Coronary artery (tissue), 2 donors: ENCODE measurements at regions not wholly inside any gene's neighbourhood (a gene's known extent, or its start where the extent isn't known, plus 50 kb on each side); places are given as distances from the start of the nearest gene placed in this dataset.

Source experiments
- DNase-seq: peaks from one replicate; pipeline ENCODE4 v3.0.0-alpha.2; 2017; ENCODE audit warnings: low spot score
- H3K27ac ChIP-seq, 2 donors: fragments of 200-600 bp; sonication (generic); one replicate each; pipeline ENCODE4 v1.5.1; 2016 to 2019
- H3K4me3 ChIP-seq: fragments of 200-600 bp; sonication (generic); 2 replicates; pipeline ENCODE4 v1.5.1; 2016; ENCODE audit warnings: mild to moderate bottlenecking, moderate library complexity
- TF ChIP-seq, protein P1 (sequence below): fragments of 200-600 bp; sonication (generic); IDR thresholded peaks from one replicate; pipeline ENCODE4 v1.5.1; 2019; ENCODE audit warnings: antibody characterized with exemption

DNA sequence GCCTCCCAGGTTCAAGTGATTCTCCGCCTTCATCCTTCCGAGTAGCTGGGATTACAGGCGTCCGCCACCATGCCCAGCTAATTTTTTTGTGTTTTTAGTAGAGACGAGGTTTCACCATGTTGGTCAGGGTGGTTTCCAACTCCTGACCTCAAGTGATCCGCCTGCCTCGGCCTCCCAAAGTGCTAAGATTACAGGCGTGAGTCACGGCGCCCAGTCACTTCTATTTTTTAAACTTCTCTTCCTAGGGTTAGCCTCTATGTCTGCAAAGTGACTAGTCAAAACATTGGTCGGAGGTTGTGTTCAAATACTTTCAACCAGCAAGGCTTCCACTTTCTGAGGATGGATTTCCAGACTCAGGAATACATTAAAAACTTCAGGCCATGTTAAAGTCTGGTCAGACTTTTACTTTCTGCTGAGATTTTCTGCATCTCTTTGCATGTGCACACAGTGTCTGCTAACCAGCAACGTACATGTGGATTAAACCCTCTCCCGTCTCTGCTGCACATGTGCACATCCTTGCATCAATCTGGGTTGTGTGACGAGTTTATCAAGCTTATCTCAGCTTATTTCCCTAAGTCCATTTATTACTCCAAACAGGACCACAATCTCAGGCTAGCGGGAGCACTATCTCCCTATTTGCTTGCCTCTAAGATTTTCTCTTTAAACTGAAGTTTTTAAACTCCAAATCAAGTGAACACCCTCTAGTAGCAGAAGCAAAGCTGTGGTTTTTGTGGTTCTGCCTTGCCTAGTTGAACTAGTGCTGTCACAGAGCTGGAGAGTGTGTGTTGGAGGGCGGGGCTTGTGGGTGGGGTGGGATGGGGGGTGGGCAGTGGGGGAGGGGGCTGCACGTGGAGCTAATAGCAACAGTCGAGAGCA is 525.2 kb upstream of the GOT2 start:
- TF ChIP-seq, protein P1, sequence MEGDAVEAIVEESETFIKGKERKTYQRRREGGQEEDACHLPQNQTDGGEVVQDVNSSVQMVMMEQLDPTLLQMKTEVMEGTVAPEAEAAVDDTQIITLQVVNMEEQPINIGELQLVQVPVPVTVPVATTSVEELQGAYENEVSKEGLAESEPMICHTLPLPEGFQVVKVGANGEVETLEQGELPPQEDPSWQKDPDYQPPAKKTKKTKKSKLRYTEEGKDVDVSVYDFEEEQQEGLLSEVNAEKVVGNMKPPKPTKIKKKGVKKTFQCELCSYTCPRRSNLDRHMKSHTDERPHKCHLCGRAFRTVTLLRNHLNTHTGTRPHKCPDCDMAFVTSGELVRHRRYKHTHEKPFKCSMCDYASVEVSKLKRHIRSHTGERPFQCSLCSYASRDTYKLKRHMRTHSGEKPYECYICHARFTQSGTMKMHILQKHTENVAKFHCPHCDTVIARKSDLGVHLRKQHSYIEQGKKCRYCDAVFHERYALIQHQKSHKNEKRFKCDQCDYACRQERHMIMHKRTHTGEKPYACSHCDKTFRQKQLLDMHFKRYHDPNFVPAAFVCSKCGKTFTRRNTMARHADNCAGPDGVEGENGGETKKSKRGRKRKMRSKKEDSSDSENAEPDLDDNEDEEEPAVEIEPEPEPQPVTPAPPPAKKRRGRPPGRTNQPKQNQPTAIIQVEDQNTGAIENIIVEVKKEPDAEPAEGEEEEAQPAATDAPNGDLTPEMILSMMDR: no peak
- Histone ChIP-seq H3K4me3 (no peak overlapping the region), H3K27ac (no peak overlapping the region)
- no peak for DNase-seq

DNA sequence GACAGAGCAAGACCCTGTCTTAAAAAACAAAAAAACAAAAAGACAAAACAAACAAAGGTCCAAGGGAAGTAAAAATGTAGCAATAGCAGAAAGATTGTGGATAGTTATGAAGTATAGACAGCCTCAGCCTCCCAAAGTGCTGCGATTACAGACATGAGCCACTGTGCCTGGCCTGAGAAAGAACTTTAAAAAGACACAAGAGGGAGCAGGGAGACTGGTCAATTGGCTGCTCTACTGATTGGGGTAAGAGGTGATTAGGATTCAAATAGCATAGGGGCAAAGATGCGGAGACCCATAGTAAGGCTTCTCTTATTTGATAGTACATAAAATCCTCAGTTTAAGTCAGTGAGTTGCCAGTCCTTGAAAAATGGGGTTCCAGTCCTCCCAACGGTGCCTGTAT is 518.2 kb upstream of the GOT2 start:
- TF ChIP-seq, protein P1: no peak
- DNase-seq: no peak
- H3K27ac ChIP-seq: no peak overlapping the region
- no peak overlapping the region for H3K4me3 ChIP-seq

DNA sequence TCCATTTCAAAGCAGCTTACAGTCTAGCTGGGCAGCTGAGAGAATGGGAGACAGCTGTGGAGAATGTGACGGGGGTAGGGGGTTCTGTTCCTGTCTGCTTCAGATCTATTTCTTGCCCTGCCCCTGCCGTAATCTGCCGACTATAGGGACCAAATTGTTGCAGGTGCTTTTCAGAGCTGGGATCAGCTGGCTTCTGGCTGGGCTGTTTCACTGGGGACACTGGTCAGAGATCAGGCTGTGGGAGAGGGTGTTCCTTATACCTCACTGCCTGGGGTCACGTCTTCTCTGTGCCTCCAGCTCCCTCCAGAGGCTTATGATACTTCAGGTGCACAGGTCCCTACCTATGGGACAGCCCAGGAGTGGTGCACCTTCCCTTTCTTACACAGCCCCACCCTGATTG is 514.9 kb upstream of the GOT2 start:
- no peak for DNase-seq
- TF ChIP-seq, protein P1: no peak
- H3K27ac ChIP-seq: no peak overlapping the region
- H3K4me3 ChIP-seq: no peak overlapping the region

DNA sequence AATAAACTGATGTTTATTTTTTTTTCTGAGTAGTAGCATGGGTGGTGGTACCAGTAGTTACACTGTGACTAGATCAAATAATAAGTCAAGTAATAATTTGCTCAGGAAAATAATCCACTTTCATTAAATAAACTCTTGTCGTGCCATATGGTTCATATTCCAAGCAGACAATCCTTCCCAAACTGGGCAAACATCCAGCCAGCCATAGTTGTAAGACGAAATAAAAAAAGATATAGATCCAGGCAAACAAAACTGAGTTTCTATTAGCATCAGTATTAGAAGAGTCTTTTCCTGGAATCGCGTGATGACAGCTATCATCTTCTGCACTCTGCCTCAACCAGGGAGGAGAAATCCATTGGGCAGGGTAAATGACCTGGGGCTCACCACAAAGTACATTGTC is 508.4 kb upstream of the GOT2 start:
- no peak overlapping the region for H3K27ac ChIP-seq
- no peak for DNase-seq
- TF ChIP-seq, protein P1: no peak
- H3K4me3 ChIP-seq: no peak overlapping the region

DNA sequence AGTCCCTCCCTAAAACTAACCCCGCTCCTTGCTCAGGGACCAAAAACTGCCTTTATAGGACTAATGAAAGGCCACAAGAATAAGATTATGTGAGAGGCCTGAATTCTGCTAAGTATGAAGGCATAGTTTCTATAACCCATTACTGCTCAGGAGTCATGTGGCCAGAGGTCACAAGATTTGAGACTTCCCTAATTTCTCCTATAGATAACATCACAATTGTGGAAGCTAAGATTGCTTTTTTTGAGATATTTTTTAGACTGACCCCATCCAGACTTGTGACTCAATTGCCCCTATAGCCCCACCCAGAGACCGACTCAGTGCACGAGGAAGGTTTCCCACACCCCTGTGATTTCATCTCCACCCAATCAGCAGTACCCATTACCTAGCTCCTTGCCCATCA is 504.1 kb upstream of the GOT2 start:
- H3K27ac ChIP-seq: no peak overlapping the region

DNA sequence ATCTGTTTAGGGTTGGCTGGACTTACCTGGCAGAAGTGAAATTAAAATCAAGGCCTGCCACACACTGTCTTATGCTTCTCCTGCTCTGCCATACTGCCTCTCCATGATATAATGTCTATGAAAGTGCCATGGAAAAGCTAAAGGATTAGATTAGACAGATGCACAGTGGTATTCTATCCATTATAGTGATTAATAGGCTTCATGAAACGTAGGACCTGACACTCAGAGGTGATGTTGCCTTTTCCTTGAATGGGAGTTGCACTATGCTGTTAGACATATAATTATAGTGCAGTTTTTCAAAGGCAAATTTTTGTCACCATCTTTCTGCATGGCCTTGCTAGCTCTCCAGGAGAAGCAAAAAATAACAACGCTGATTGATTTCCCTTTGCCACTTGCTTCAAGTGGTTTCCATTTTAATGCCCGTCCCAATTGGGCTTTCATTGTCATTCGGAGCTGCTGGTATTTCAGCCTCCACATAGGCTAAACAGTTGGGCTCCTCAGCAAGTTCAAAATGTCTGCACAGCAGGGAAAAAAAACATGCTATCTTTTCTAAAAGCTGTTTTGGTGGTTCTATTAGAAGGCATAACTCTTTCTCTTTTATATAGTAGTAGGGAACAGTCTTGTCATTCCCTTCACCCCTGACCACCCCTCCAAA is 502.8 kb upstream of the GOT2 start:
- DNase-seq: no peak
- no peak overlapping the region for H3K27ac ChIP-seq
- TF ChIP-seq, protein P1: no peak
- no peak overlapping the region for H3K4me3 ChIP-seq

More for the DNA sequence above, 504.1 kb upstream of the GOT2 start:
- no peak overlapping the region for H3K4me3 ChIP-seq
- no peak for DNase-seq
- TF ChIP-seq, protein P1: no peak

DNA sequence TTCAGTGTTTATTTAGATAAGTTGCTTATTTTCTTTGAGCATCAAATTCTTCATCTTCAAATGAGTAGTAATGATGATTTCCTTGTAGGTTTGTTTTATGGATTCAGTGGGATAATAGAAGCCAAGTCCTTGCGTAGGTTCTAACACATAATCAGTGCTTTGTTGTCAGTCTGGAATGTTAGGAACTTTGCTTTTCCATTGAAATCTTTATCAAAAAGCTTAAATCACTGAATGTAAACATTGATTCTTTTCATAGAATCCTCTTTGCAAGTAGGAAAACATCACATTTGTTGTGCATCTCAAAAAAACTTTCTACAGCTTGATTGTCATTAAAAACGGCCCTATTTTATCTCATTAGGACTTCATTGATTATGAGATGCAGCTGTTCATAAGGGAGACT is 490.3 kb upstream of the GOT2 start:
- H3K27ac ChIP-seq: no peak overlapping the region
- TF ChIP-seq, protein P1: no peak

More for the DNA sequence above, 490.3 kb upstream of the GOT2 start:
- H3K4me3 ChIP-seq: no peak overlapping the region
- no peak for DNase-seq
